ENCODE measurements at regions not wholly inside any gene's neighbourhood (a gene's known extent, or its start where the extent isn't known, plus 50 kb on each side); places are given as distances from the start of the nearest gene placed in this dataset.

- no peak for TF ChIP-seq CTCF (conservative IDR thresholded peaks at IDR 0.05)
- H3K27ac ChIP-seq, result no peak overlapping the region
Measured at GRCh38 chr21:25461725-25462124, 145.6 kb downstream of the MRPL39 start.

- no peak for TF ChIP-seq CTCF (conservative IDR thresholded peaks at IDR 0.05)
- H3K27ac ChIP-seq, result no peak overlapping the region
Measured at GRCh38 chr21:25459993-25460392, 147.3 kb downstream of the MRPL39 start.

- TF ChIP-seq CTCF (conservative IDR thresholded peaks at IDR 0.05), result no peak
- no peak overlapping the region for H3K27ac ChIP-seq
Measured at GRCh38 chr21:25459365-25459764, 147.9 kb downstream of the MRPL39 start.

- no peak overlapping the region for H3K27ac ChIP-seq
- TF ChIP-seq CTCF (conservative IDR thresholded peaks at IDR 0.05), result no peak
Measured at GRCh38 chr21:25458484-25458883, 148.8 kb downstream of the MRPL39 start.

- no peak for TF ChIP-seq CTCF (conservative IDR thresholded peaks at IDR 0.05)
- no peak overlapping the region for H3K27ac ChIP-seq
Measured at GRCh38 chr21:25457946-25458345, 149.3 kb downstream of the MRPL39 start.

- no peak for TF ChIP-seq CTCF (conservative IDR thresholded peaks at IDR 0.05)
- H3K27ac ChIP-seq, result no peak overlapping the region
Measured at GRCh38 chr21:25457411-25457810, 149.9 kb downstream of the MRPL39 start.

- H3K27ac ChIP-seq, result no peak overlapping the region
- TF ChIP-seq CTCF (conservative IDR thresholded peaks at IDR 0.05), result no peak
Measured at GRCh38 chr21:25456672-25457071, 150.6 kb downstream of the MRPL39 start.

GRCh38 chr21:25453524-25453923 is 153.8 kb downstream of the MRPL39 start:
- no peak for TF ChIP-seq CTCF (conservative IDR thresholded peaks at IDR 0.05)
- H3K27ac ChIP-seq, result no peak overlapping the region

Data from VCaP (cell line).